ENCODE measurements at regions not wholly inside any gene's neighbourhood (a gene's known extent, or its start where the extent isn't known, plus 50 kb on each side); places are given as distances from the start of the nearest gene placed in this dataset.

DNA sequence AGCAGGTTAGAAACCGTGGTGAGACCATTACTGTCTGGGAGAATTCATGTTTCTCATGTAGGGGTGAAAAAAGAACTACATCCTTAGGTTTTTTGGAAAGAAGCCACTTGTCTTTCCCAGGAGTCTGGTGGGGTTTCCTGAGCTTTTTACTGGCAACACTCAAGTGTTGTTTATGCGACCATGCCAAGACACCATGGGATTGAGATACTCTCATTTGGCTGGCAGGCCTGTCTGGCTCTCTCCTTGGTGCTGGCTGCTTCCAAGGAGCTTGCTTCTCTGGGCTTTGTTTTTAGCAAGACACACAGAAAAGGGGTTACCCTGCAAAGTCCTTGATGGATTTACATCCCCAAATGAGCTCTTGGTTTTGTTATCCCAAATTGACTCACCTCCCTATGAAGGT is 80.9 kb upstream of the ISL1 start:
- TF ChIP-seq POLR2A (IDR thresholded peaks at IDR 0.05; ENCODE audit: extremely low read depth, insufficient read length) (no peak), MYC (IDR thresholded peaks at IDR 0.05; ENCODE audit: low read depth, low read length) (no peak)
- TF ChIP-seq, protein P1, sequence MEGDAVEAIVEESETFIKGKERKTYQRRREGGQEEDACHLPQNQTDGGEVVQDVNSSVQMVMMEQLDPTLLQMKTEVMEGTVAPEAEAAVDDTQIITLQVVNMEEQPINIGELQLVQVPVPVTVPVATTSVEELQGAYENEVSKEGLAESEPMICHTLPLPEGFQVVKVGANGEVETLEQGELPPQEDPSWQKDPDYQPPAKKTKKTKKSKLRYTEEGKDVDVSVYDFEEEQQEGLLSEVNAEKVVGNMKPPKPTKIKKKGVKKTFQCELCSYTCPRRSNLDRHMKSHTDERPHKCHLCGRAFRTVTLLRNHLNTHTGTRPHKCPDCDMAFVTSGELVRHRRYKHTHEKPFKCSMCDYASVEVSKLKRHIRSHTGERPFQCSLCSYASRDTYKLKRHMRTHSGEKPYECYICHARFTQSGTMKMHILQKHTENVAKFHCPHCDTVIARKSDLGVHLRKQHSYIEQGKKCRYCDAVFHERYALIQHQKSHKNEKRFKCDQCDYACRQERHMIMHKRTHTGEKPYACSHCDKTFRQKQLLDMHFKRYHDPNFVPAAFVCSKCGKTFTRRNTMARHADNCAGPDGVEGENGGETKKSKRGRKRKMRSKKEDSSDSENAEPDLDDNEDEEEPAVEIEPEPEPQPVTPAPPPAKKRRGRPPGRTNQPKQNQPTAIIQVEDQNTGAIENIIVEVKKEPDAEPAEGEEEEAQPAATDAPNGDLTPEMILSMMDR (IDR thresholded peaks at IDR 0.05; ENCODE audit: low read depth, low read length): no peak
- TF ChIP-seq, protein P2, sequence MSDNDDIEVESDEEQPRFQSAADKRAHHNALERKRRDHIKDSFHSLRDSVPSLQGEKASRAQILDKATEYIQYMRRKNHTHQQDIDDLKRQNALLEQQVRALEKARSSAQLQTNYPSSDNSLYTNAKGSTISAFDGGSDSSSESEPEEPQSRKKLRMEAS (IDR thresholded peaks at IDR 0.05; ENCODE audit: low read depth, low read length): no peak

Data from NB4 (cell line).